ENCODE measurements at regions not wholly inside any gene's neighbourhood (a gene's known extent, or its start where the extent isn't known, plus 50 kb on each side); places are given as distances from the start of the nearest gene placed in this dataset.

DNA sequence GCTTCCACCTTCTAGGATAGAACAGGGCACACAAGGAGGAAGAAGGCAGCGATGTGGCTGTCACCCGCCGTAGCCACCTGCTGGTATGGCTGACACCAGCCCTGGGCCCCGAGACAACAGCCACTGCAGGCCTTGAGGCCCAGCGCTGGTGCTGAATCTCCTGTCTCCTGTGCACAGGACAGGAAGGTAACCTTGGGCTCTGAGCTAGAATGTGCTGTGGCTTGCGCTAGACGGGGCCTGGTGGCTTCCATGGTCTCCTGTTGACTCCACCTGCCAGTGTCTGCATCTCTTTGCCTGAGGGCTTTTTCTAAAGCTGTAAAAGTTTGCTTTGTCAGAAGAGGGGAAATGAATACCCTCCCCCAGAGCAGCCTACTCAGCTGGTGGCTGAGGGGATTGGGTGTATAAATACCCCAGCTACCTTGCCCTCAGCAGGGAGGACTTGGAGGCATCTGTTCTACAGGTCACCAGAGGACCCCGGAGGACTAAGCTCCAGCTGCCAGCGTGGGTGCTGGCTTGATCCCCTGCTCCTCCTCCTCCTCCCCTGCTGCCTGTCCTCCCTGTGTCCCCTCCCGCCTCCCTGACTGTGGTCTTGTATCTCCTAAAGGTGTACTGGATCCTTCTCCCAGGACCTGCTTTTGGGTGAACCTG is 76.1 kb upstream of the SDK2 start:
- no peak for DNase-seq (ENCODE audit: low read depth)
- TF ChIP-seq, protein P1, sequence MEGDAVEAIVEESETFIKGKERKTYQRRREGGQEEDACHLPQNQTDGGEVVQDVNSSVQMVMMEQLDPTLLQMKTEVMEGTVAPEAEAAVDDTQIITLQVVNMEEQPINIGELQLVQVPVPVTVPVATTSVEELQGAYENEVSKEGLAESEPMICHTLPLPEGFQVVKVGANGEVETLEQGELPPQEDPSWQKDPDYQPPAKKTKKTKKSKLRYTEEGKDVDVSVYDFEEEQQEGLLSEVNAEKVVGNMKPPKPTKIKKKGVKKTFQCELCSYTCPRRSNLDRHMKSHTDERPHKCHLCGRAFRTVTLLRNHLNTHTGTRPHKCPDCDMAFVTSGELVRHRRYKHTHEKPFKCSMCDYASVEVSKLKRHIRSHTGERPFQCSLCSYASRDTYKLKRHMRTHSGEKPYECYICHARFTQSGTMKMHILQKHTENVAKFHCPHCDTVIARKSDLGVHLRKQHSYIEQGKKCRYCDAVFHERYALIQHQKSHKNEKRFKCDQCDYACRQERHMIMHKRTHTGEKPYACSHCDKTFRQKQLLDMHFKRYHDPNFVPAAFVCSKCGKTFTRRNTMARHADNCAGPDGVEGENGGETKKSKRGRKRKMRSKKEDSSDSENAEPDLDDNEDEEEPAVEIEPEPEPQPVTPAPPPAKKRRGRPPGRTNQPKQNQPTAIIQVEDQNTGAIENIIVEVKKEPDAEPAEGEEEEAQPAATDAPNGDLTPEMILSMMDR (conservative IDR thresholded peaks at IDR 0.05; ENCODE audit: low read depth, low read length) = no peak
- no peak overlapping the region for H3K4me3 ChIP-seq (ENCODE audit: low read depth, low read length)

GRCh38 chr17:73722165-73722564 is 77.9 kb upstream of the SDK2 start:
- TF ChIP-seq, protein P1 (conservative IDR thresholded peaks at IDR 0.05; ENCODE audit: low read depth, low read length) = no peak
- no peak overlapping the region for H3K4me3 ChIP-seq (ENCODE audit: low read depth, low read length)
- no peak for DNase-seq (ENCODE audit: low read depth)

DNA sequence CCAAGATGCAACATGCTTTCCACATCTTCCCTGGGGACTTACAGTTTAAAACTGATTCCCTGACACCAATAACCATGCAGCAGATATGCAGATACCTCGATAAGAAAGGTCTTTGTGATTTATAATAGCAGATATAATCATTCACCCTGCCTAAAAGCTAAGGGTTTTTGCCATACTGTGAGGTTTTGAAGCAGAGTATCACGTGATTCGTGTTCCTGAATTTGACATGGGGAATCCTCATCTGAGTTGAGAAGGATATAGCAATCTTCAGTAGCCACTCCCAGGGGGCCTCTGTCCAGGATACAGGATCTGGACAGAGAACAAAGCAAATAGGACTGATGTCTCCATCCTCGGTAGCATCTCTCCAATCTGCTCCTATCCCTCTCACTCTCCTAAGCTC is 79.1 kb upstream of the SDK2 start:
- DNase-seq (ENCODE audit: low read depth) = no peak
- TF ChIP-seq, protein P1 (conservative IDR thresholded peaks at IDR 0.05; ENCODE audit: low read depth, low read length) = no peak
- no peak overlapping the region for H3K4me3 ChIP-seq (ENCODE audit: low read depth, low read length)

- H3K4me3 ChIP-seq (ENCODE audit: low read depth, low read length) = no peak overlapping the region
- TF ChIP-seq, protein P1 (conservative IDR thresholded peaks at IDR 0.05; ENCODE audit: low read depth, low read length) = no peak
- no peak for DNase-seq (ENCODE audit: low read depth)
These were observed 80.1 kb upstream of the SDK2 start for GRCh38 chr17:73724341-73724740.

- TF ChIP-seq, protein P1 (conservative IDR thresholded peaks at IDR 0.05; ENCODE audit: low read depth, low read length) = no peak
- DNase-seq (ENCODE audit: low read depth) = no peak
These were observed 80.7 kb upstream of the SDK2 start for GRCh38 chr17:73724990-73725389.

GRCh38 chr17:73725794-73726515 is 81.7 kb upstream of the SDK2 start:
- no peak overlapping the region for H3K4me3 ChIP-seq (ENCODE audit: low read depth, low read length)
- TF ChIP-seq, protein P1 (conservative IDR thresholded peaks at IDR 0.05; ENCODE audit: low read depth, low read length) = no peak
- no peak for DNase-seq (ENCODE audit: low read depth)

More at GRCh38 chr17:73724990-73725389, 80.7 kb upstream of the SDK2 start:
- no peak overlapping the region for H3K4me3 ChIP-seq (ENCODE audit: low read depth, low read length)
